GM18517 (cell line): ENCODE measurements at regions not wholly inside any gene's neighbourhood (a gene's known extent, or its start where the extent isn't known, plus 50 kb on each side); places are given as distances from the start of the nearest gene placed in this dataset.
"Not testable (repeated sequence)": the region's sequence is repeated elsewhere in the genome, so short reads cannot be mapped to it uniquely, and the experiment has no call there.

ENCODE experiments used
- ATAC-seq: cut with Tn5 transposase; IDR thresholded peaks from one replicate; pipeline ENCODE4 v1.9.1; 2021; ENCODE audit warnings: mild to moderate bottlenecking, moderate library complexity; ENCODE audit not compliant: unreplicated experiment

GRCh38 chr12:87194389-87194788 is 834.8 kb downstream of the C12orf50 start:
- ATAC-seq = not testable (repeated sequence)

GRCh38 chr12:87185367-87185766 is 843.8 kb downstream of the C12orf50 start:
- no peak for ATAC-seq

- no peak for ATAC-seq
Measured at GRCh38 chr12:87182696-87183233, 846.4 kb downstream of the C12orf50 start.

- ATAC-seq = no peak
Measured at GRCh38 chr12:87171356-87171755, 857.8 kb downstream of the C12orf50 start.

GRCh38 chr12:87169010-87169409 is 860.2 kb downstream of the C12orf50 start:
- no peak for ATAC-seq

- no peak for ATAC-seq
Measured at GRCh38 chr12:87165733-87166375, 863.3 kb downstream of the C12orf50 start.

- ATAC-seq = no peak
Measured at GRCh38 chr12:87163122-87163521, 866.1 kb downstream of the C12orf50 start.

- no peak for ATAC-seq
Measured at GRCh38 chr12:87160848-87161601, 868.2 kb downstream of the C12orf50 start.

GRCh38 chr12:87157791-87158190 is 871.4 kb downstream of the C12orf50 start:
- no peak for ATAC-seq

- no peak for ATAC-seq
Measured at GRCh38 chr12:87155621-87156020, 873.6 kb downstream of the C12orf50 start.

GRCh38 chr12:87152841-87153528 is 876.2 kb downstream of the C12orf50 start:
- no peak for ATAC-seq

- ATAC-seq = no peak
Measured at GRCh38 chr12:87152075-87152474, 877.1 kb downstream of the C12orf50 start.

- ATAC-seq = no peak
Measured at GRCh38 chr12:87150969-87151662, 878.1 kb downstream of the C12orf50 start.

GRCh38 chr12:87142342-87142741 is 886.2 kb upstream of the MGAT4C start:
- no peak for ATAC-seq

GRCh38 chr12:87141091-87141490 is 884.9 kb upstream of the MGAT4C start:
- no peak for ATAC-seq

- no peak for ATAC-seq
Measured at GRCh38 chr12:87140262-87140661, 884.1 kb upstream of the MGAT4C start.

- ATAC-seq = no peak
Measured at GRCh38 chr12:87137220-87137619, 881.0 kb upstream of the MGAT4C start.

- no peak for ATAC-seq
Measured at GRCh38 chr12:87136330-87136976, 880.3 kb upstream of the MGAT4C start.

GRCh38 chr12:87127272-87127671 is 871.1 kb upstream of the MGAT4C start:
- ATAC-seq = no peak

- no peak for ATAC-seq
Measured at GRCh38 chr12:87121896-87122295, 865.7 kb upstream of the MGAT4C start.

- ATAC-seq = no peak
Measured at GRCh38 chr12:87120440-87120839, 864.2 kb upstream of the MGAT4C start.
